ENCODE measurements at regions not wholly inside any gene's neighbourhood (a gene's known extent, or its start where the extent isn't known, plus 50 kb on each side); places are given as distances from the start of the nearest gene placed in this dataset.

GRCh38 chr3:72246685-72247084 is 461.7 kb upstream of the PROK2 start:
- no peak for TF ChIP-seq SPI1 (IDR thresholded peaks at IDR 0.05; ENCODE audit: low read depth, low read length)
- TF ChIP-seq POLR2AphosphoS5 (IDR thresholded peaks at IDR 0.05; ENCODE audit: low read depth, low read length), result no peak

Measured in GM12891 (cell line).